A673 (cell line): ENCODE measurements at regions not wholly inside any gene's neighbourhood (a gene's known extent, or its start where the extent isn't known, plus 50 kb on each side); places are given as distances from the start of the nearest gene placed in this dataset.

ENCODE experiments used
- EZH2 ChIP-seq: fragments of 200-600 bp; sonication (generic); IDR thresholded peaks from 2 replicates; pipeline ENCODE4 v1.6.1; 2017; ENCODE audit warnings: borderline replicate concordance, low read depth, mild to moderate bottlenecking, mixed read lengths, antibody characterized with exemption, low read length; ENCODE audit not compliant: poor library complexity, severe bottlenecking
- TF ChIP-seq, protein P1 (sequence below): fragments of 300-800, 200-600 bp; sonication (generic); conservative IDR thresholded peaks from 2 replicates; pipeline ENCODE4 v1.5.1; 2017; ENCODE audit warnings: low read depth, mild to moderate bottlenecking, antibody characterized with exemption, low read length, moderate library complexity, mixed read lengths

GRCh38 chr6:163694072-163694471 is 279.6 kb downstream of the QKI start:
- TF ChIP-seq, protein P1, sequence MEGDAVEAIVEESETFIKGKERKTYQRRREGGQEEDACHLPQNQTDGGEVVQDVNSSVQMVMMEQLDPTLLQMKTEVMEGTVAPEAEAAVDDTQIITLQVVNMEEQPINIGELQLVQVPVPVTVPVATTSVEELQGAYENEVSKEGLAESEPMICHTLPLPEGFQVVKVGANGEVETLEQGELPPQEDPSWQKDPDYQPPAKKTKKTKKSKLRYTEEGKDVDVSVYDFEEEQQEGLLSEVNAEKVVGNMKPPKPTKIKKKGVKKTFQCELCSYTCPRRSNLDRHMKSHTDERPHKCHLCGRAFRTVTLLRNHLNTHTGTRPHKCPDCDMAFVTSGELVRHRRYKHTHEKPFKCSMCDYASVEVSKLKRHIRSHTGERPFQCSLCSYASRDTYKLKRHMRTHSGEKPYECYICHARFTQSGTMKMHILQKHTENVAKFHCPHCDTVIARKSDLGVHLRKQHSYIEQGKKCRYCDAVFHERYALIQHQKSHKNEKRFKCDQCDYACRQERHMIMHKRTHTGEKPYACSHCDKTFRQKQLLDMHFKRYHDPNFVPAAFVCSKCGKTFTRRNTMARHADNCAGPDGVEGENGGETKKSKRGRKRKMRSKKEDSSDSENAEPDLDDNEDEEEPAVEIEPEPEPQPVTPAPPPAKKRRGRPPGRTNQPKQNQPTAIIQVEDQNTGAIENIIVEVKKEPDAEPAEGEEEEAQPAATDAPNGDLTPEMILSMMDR = no peak
- no peak for TF ChIP-seq EZH2
